Fibroblast of skin of right biceps (primary cell): ENCODE measurements at regions not wholly inside any gene's neighbourhood (a gene's known extent, or its start where the extent isn't known, plus 50 kb on each side); places are given as distances from the start of the nearest gene placed in this dataset.

Experiments
- DNase-seq: peaks from one replicate; pipeline ENCODE4 v3.0.0-alpha.2; 2013

GRCh38 chr9:90385146-90385545 lies 257.5 kb downstream of the DIRAS2 start:
- no peak for DNase-seq

GRCh38 chr9:90393365-90394152 lies 249.1 kb downstream of the DIRAS2 start:
- peak; percentile 68 for DNase-seq

GRCh38 chr9:90394871-90395270 lies 247.8 kb downstream of the DIRAS2 start:
- DNase-seq = peak; percentile 6

- DNase-seq = no peak
These were observed 242.5 kb downstream of the DIRAS2 start for GRCh38 chr9:90400091-90400490.

GRCh38 chr9:90408659-90409058 lies 234.0 kb downstream of the DIRAS2 start:
- no peak for DNase-seq

GRCh38 chr9:90419221-90419851 lies 223.3 kb downstream of the DIRAS2 start:
- no peak for DNase-seq

- DNase-seq = no peak
These were observed 222.4 kb downstream of the DIRAS2 start for GRCh38 chr9:90420211-90420610.

- DNase-seq = no peak
These were observed 221.7 kb downstream of the DIRAS2 start for GRCh38 chr9:90420768-90421513.

- no peak for DNase-seq
These were observed 220.8 kb downstream of the DIRAS2 start for GRCh38 chr9:90421786-90422185.

- no peak for DNase-seq
These were observed 218.9 kb downstream of the DIRAS2 start for GRCh38 chr9:90423661-90424193.

- DNase-seq = no peak
These were observed 214.1 kb downstream of the DIRAS2 start for GRCh38 chr9:90428517-90428916.

- DNase-seq = peak; percentile 8
These were observed 209.7 kb downstream of the DIRAS2 start for GRCh38 chr9:90432951-90433350.

- peak; percentile 69 for DNase-seq
These were observed 209.2 kb downstream of the DIRAS2 start for GRCh38 chr9:90433398-90433941.

- no peak for DNase-seq
These were observed 200.8 kb downstream of the DIRAS2 start for GRCh38 chr9:90441814-90442213.

- DNase-seq = no peak
These were observed 199.9 kb downstream of the DIRAS2 start for GRCh38 chr9:90442723-90443122.

GRCh38 chr9:90444609-90445204 lies 197.9 kb downstream of the DIRAS2 start:
- DNase-seq = no peak

GRCh38 chr9:90445391-90445790 lies 197.2 kb downstream of the DIRAS2 start:
- no peak for DNase-seq

- no peak for DNase-seq
These were observed 196.2 kb downstream of the DIRAS2 start for GRCh38 chr9:90446200-90446948.

- DNase-seq = no peak
These were observed 194.9 kb downstream of the DIRAS2 start for GRCh38 chr9:90447773-90448172.

GRCh38 chr9:90449213-90449925 lies 193.3 kb downstream of the DIRAS2 start:
- DNase-seq = no peak

- no peak for DNase-seq
These were observed 190.8 kb downstream of the DIRAS2 start for GRCh38 chr9:90451804-90452203.
